ENCODE measurements at regions not wholly inside any gene's neighbourhood (a gene's known extent, or its start where the extent isn't known, plus 50 kb on each side); places are given as distances from the start of the nearest gene placed in this dataset.

GRCh38 chr17:33390479-33391176 lies 97.5 kb upstream of the ASIC2 start:
- TF ChIP-seq YY1 (IDR thresholded peaks at IDR 0.05; ENCODE audit: insufficient read depth, insufficient read length) (no peak), ZNF274 (IDR thresholded peaks at IDR 0.05; ENCODE audit: low read depth, low read length) (no peak)
